Suprapubic skin (tissue), 3 donors: ENCODE measurements at regions not wholly inside any gene's neighbourhood (a gene's known extent, or its start where the extent isn't known, plus 50 kb on each side); places are given as distances from the start of the nearest gene placed in this dataset.

Experiments
- CTCF ChIP-seq, 2 donors: fragments of 200-600 bp in 1 of 2; fragments of 450-650 bp in 1 of 2; sonication (generic) in 1 of 2; IDR thresholded peaks; one replicate each; pipeline ENCODE4 v1.5.1; 2016 to 2019; ENCODE audit warnings: antibody characterized with exemption in 2 of 2, mild to moderate bottlenecking in 1 of 2, moderate library complexity in 1 of 2
- POLR2A ChIP-seq, 2 donors: fragments of 450-650 bp; IDR thresholded peaks; one replicate each; pipeline ENCODE4 v1.6.1; 2017; ENCODE audit warnings: antibody characterized with exemption in 2 of 2, mild to moderate bottlenecking in 2 of 2, moderate library complexity in 2 of 2

DNA sequence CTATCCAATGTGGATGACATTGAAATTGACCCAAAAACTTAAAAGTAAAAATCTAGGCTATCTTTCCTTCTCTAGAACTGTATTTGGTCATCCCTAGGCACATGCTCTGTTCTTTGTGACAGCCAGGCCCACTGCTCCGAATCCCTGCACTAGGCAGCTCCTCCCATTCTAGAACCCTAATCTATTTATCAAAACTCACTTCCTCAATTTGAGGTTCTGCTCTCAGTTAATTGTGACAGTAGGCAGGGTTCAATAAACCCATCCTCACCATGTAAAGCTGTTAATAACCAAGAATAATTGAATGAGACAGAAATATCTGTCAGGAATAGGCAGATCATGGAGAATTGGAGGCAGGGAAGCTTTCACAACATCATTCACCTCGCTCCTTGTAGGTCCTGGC, 51.9 kb upstream of the IRF2 start:
- TF ChIP-seq CTCF (IDR thresholded peaks at IDR 0.05) (no peak), POLR2A (IDR thresholded peaks at IDR 0.05) (no peak)
